ENCODE measurements at regions not wholly inside any gene's neighbourhood (a gene's known extent, or its start where the extent isn't known, plus 50 kb on each side); places are given as distances from the start of the nearest gene placed in this dataset.

DNA sequence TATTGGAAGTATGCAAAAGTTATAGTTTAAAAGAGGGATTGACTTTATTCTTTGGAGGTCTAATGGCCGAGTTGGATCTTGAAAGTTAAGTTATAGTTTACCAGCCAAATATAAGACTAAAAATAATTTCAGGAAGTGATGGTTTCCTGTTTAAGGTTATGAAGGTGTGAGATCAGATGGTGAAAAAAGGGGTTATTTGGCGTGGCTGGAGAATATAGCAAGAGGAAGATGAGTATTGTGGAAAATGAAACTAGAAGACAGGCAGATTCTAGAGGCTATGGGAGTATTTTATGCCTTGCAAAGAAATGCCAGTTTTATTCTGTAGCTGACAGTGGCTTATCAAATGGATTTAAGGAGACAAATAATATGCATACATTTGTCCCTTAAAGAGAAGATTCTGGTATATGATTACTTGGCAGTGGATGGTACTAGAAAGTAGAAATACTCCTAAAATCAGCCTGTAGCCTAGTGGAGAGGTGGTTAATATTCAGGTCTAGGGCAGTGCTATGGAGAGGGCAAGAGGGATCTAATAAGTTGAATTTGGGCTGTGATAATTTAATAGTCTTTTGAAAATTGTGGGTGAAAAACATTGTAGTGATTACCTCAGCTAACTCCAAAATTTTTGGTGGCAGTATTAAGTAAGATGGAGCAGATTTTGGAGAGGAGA lies 1091.8 kb upstream of the ATXN7L3B start:
- POLR2A ChIA-PET: no interaction called here

DNA sequence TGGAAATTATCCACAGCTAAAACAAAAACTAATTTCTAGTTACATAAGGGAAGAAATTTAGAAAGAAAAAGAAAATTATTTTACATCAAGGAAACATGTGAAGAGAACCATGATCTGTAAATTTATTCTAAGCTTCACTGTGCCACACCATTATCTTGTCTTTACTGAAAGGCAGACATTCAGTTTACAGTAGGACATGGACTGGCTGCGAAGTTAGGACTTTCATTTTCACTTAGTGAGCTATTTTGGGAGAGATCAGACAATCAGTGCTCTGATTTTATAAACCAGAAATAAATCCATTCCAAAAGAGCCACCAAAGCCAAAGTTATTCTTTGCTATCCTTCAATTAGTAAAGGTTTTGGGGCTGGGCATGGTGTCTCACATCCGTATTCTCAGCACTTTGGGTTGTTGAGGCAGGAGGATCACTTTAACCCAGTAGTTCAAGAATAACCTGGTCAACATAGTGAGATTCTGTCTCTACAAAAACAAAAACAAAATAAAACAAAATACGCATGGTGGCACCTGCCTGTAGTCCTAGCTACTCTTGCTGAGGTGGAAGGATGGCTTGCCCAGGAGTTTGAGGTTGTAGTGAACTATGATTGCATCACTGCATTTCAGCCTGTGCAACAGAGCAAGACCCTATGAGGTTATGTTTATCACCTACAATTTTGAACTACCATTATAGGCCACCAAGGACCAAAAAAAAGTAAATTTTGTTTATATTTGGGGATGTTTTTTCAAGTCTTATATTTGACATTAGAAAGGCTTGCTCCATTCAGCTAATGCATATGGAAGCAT lies 1084.8 kb upstream of the ATXN7L3B start:
- Histone ChIP-seq H3K9me3 (ENCODE audit: control insufficient read depth, insufficient read depth, low read length) (peaks cover 3% of the 10 kb centered on the region; the same call in 1 of the 2 replicates), H3K27me3 (ENCODE audit: control insufficient read depth, insufficient read depth, low read length) (no peaks in the 10 kb centered on the region), H3K4me3 (ENCODE audit: low read depth, low read length) (no peak overlapping the region), H3K27ac (ENCODE audit: low read depth, low read length) (no peak overlapping the region)
- ChIA-PET CTCF (no interaction called here), POLR2A (no interaction called here)
- DNase-seq (ENCODE audit: low read depth, low spot score): no peak
- TF ChIP-seq, protein P1, sequence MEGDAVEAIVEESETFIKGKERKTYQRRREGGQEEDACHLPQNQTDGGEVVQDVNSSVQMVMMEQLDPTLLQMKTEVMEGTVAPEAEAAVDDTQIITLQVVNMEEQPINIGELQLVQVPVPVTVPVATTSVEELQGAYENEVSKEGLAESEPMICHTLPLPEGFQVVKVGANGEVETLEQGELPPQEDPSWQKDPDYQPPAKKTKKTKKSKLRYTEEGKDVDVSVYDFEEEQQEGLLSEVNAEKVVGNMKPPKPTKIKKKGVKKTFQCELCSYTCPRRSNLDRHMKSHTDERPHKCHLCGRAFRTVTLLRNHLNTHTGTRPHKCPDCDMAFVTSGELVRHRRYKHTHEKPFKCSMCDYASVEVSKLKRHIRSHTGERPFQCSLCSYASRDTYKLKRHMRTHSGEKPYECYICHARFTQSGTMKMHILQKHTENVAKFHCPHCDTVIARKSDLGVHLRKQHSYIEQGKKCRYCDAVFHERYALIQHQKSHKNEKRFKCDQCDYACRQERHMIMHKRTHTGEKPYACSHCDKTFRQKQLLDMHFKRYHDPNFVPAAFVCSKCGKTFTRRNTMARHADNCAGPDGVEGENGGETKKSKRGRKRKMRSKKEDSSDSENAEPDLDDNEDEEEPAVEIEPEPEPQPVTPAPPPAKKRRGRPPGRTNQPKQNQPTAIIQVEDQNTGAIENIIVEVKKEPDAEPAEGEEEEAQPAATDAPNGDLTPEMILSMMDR (IDR thresholded peaks at IDR 0.05; ENCODE audit: low read depth, low read length): no peak

More for the DNA sequence above, 1091.8 kb upstream of the ATXN7L3B start:
- Histone ChIP-seq H3K27me3 (ENCODE audit: control insufficient read depth, insufficient read depth, low read length) (no peaks in the 10 kb centered on the region), H3K4me3 (ENCODE audit: low read depth, low read length) (no peak overlapping the region), H3K9me3 (ENCODE audit: control insufficient read depth, insufficient read depth, low read length) (peaks cover under 1% of the 10 kb centered on the region; the same call in 1 of the 2 replicates), H3K27ac (ENCODE audit: low read depth, low read length) (no peak overlapping the region)
- DNase-seq (ENCODE audit: low read depth, low spot score): no peak
- CTCF ChIA-PET: no interaction called here
- TF ChIP-seq, protein P1 (IDR thresholded peaks at IDR 0.05; ENCODE audit: low read depth, low read length): no peak

DNA sequence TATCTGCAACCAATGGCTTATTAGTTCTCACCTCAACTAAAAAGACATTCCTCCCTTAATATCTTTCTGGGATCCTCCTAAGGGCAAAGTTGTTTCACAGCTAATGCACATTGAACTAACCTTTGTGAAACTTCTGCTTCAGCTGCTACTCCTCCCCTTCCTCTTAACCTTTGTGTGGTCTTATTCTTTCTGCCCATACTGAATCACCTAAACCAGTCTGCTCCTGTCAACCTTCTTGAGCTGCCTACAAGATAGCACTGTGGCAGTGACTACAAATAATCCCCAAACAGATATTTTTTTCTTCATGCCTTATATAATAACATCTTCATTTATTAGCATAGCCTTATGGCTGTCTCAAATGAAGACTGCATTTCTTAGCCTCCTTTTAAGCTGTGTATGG lies 1077.4 kb upstream of the ATXN7L3B start:
- CTCF ChIA-PET: no interaction called here
- H3K27ac ChIP-seq (ENCODE audit: low read depth, low read length): no peak overlapping the region
- DNase-seq (ENCODE audit: low read depth, low spot score): no peak
- TF ChIP-seq, protein P1 (IDR thresholded peaks at IDR 0.05; ENCODE audit: low read depth, low read length): no peak
- POLR2A ChIA-PET: no interaction called here
- H3K9me3 ChIP-seq (ENCODE audit: control insufficient read depth, insufficient read depth, low read length): peaks cover 3% of the 10 kb centered on the region
- no peaks in the 10 kb centered on the region for H3K27me3 ChIP-seq (ENCODE audit: control insufficient read depth, insufficient read depth, low read length)
- no peak overlapping the region for H3K4me3 ChIP-seq (ENCODE audit: low read depth, low read length)

DNA sequence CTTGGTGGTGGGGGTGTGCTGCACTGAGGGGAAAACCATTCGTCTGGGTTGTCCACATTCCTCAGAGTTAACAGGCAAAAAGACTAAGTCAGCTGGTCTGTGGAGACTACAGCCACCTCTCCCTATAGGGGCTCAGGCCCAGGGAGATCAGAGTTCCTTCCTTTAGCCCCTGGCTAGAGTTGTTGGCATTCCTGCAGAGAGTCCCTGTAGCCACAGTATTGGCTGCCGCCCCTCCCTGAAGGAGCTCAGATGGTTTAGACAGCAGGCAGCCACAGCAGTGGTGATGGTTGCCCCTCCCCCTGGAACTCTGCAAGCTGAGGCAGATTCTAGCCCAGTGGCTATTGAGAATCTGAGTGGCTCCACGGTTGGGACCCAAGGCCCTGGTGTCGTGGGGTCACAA lies 1072.5 kb upstream of the ATXN7L3B start:
- TF ChIP-seq, protein P1 (IDR thresholded peaks at IDR 0.05; ENCODE audit: low read depth, low read length): no peak
- Histone ChIP-seq H3K27ac (ENCODE audit: low read depth, low read length) (no peak overlapping the region), H3K9me3 (ENCODE audit: control insufficient read depth, insufficient read depth, low read length) (peaks cover 6% of the 10 kb centered on the region), H3K27me3 (ENCODE audit: control insufficient read depth, insufficient read depth, low read length) (no peaks in the 10 kb centered on the region), H3K4me3 (ENCODE audit: low read depth, low read length) (no peak overlapping the region)
- DNase-seq (ENCODE audit: low read depth, low spot score): no peak
- POLR2A ChIA-PET: no interaction called here
- CTCF ChIA-PET: no interaction called here

DNA sequence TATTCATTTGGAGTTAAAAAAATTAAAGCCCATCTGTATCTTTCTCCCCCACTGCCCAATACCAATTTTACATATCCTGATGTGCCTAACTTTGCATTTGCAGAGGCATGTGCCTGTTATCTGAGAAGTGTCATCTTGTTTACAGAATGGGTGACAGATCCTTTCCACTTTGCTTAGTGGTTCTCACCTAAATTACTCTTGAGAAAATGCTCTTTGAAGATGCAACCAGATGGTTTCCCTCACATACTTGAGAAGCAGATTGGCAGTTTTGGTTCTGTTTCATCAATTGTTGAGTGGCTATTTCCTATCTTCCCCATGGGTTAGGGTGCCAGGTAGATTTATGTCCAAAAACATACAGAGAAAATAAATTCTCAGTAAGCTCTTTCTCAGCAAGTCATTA lies 1051.4 kb upstream of the ATXN7L3B start:
- ChIA-PET POLR2A (no interaction called here), CTCF (no interaction called here)
- TF ChIP-seq, protein P1 (IDR thresholded peaks at IDR 0.05; ENCODE audit: low read depth, low read length): no peak
- Histone ChIP-seq H3K27ac (ENCODE audit: low read depth, low read length) (no peak overlapping the region), H3K9me3 (ENCODE audit: control insufficient read depth, insufficient read depth, low read length) (peaks cover 8% of the 10 kb centered on the region; the same call in 1 of the 2 replicates), H3K27me3 (ENCODE audit: control insufficient read depth, insufficient read depth, low read length) (no peaks in the 10 kb centered on the region), H3K4me3 (ENCODE audit: low read depth, low read length) (no peak overlapping the region)
- DNase-seq (ENCODE audit: low read depth, low spot score): no peak

Data from AG04450 (cell line).